Caco-2 (cell line): ENCODE measurements at regions not wholly inside any gene's neighbourhood (a gene's known extent, or its start where the extent isn't known, plus 50 kb on each side); places are given as distances from the start of the nearest gene placed in this dataset.

Source experiments
- BruUV-seq: library from RNA; stranded (reverse); fragments of 400-500 nt; replicated peaks from 2 replicates; lab custom pipeline; 2021; lab: Mats Ljungman, UMichigan
- CTCF ChIA-PET: fragments of 300-600 bp; sonication (Branson Sonifier 250); formaldehyde crosslinking; loops from one replicate; lab custom pipeline; 2022; ENCODE audit warnings: antibody characterized with exemption; lab: Charles Lee
- POLR2A ChIA-PET: fragments of 300-600 bp; sonication (Branson Sonifier 250); formaldehyde crosslinking; loops from one replicate; lab custom pipeline; 2022; ENCODE audit warnings: antibody characterized with exemption; lab: Charles Lee
- DNase-seq, 2 experiments: peaks; one replicate each; pipeline versions ENCODE4 v3.0.0 to v3.0.0-alpha.2; 2020 to 2022
- H3K27me3 ChIP-seq: replicated peaks from 2 replicates; pipeline ENCODE4 v1.6.0; 2011; ENCODE audit warnings: low read length; ENCODE audit not compliant: control insufficient read depth, insufficient read depth
- H3K36me3 ChIP-seq: 2 replicates; pipeline ENCODE4 v1.5.1; 2011; ENCODE audit warnings: low read length; ENCODE audit not compliant: control insufficient read depth, insufficient read depth
- H3K4me1 ChIP-seq: fragments of 250-450 bp; sonication (Bioruptor Pico); 2 replicates; pipeline ENCODE4 v1.5.1; 2020; ENCODE audit warnings: mild to moderate bottlenecking
- H3K4me3 ChIP-seq: 2 replicates; pipeline ENCODE4 v1.5.1; 2011; ENCODE audit warnings: low read depth, mild to moderate bottlenecking, control low read depth, low read length
- H3K9me3 ChIP-seq: fragments of 250-450 bp; sonication (Bioruptor Pico); 2 replicates; pipeline ENCODE4 v1.5.1; 2020; ENCODE audit warnings: mild to moderate bottlenecking, moderate library complexity
- H3K27ac Mint-ChIP-seq: one replicate; pipeline ENCODE4 v1.8.0; 2022; ENCODE audit warnings: mixed read lengths; ENCODE audit not compliant: unreplicated experiment
- H3K27me3 Mint-ChIP-seq: one replicate; pipeline ENCODE4 v1.8.0; 2022; ENCODE audit warnings: mixed read lengths; ENCODE audit not compliant: insufficient read depth, unreplicated experiment
- H3K36me3 Mint-ChIP-seq: one replicate; pipeline ENCODE4 v1.8.0; 2022; ENCODE audit warnings: mild to moderate bottlenecking, mixed read lengths; ENCODE audit not compliant: insufficient read depth, unreplicated experiment
- H3K4me1 Mint-ChIP-seq: one replicate; pipeline ENCODE4 v1.8.0; 2022; ENCODE audit warnings: low read depth, mixed read lengths; ENCODE audit not compliant: unreplicated experiment
- H3K4me3 Mint-ChIP-seq: one replicate; pipeline ENCODE4 v1.8.0; 2022; ENCODE audit warnings: mild to moderate bottlenecking, moderate library complexity, mixed read lengths; ENCODE audit not compliant: unreplicated experiment
- H3K9me3 Mint-ChIP-seq: one replicate; pipeline ENCODE4 v1.8.0; 2022; ENCODE audit warnings: mixed read lengths; ENCODE audit not compliant: unreplicated experiment
- intact Hi-C: fragments of 100-400 bp; cut with micrococcal nuclease; formaldehyde crosslinking; loops from one replicate; pipeline ENCODE4 v1.10.0; 2022; ENCODE audit not compliant: unreplicated experiment
- TF ChIP-seq, protein P1 (sequence below), 2 experiments: fragments of 200-600 bp in 1 of 2; IDR thresholded peaks; 1 replicate in 1 of 2; 2 replicates in 1 of 2; pipeline versions ENCODE4 v1.5.1 to v1.8.0; 2011 to 2022; ENCODE audit warnings: antibody characterized with exemption in 1 of 2, control low read depth in 1 of 2, inconsistent platforms in 1 of 2, low read depth in 1 of 2, low read length in 1 of 2, mild to moderate bottlenecking in 1 of 2, moderate library complexity in 1 of 2; ENCODE audit not compliant: insufficient read depth in 1 of 2, severe bottlenecking in 1 of 2, unreplicated experiment in 1 of 2

DNA sequence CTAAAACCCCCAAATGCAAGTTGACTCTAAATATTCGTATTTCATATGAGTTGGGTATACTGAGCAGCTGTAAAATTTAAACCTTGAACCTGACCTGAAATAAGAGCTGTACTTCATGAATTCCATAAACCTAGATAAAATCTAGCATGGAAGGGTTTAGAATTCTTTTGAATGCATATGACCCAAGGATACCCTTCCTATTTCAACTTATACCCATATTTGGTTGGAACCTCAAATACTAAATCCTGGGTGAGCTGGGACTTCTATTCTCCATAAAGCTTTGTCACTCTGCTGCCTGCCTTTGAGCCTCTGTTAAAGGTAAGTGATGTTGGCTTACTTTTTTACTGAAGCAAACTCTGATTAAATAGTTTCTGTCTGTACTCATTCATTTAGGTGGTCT lies 994.6 kb downstream of the SUCLG1 start:
- ChIA-PET CTCF (no interaction called here), POLR2A (interaction anchor here (0.6 kb wide), 1 partner anchor 20 kb away, joined by 3 read pairs; no protein-coding TSS in a partner anchor)
- no peak overlapping the region for H3K4me3 Mint-ChIP-seq
- Histone ChIP-seq H3K27me3 (no peaks in the 10 kb centered on the region), H3K36me3 (no peaks in the 10 kb centered on the region), H3K4me3 (no peak overlapping the region), H3K4me1 (no peaks in the 10 kb centered on the region), H3K9me3 (no peaks in the 10 kb centered on the region)
- no peaks in the 10 kb centered on the region for H3K4me1 Mint-ChIP-seq
- TF ChIP-seq, protein P1, sequence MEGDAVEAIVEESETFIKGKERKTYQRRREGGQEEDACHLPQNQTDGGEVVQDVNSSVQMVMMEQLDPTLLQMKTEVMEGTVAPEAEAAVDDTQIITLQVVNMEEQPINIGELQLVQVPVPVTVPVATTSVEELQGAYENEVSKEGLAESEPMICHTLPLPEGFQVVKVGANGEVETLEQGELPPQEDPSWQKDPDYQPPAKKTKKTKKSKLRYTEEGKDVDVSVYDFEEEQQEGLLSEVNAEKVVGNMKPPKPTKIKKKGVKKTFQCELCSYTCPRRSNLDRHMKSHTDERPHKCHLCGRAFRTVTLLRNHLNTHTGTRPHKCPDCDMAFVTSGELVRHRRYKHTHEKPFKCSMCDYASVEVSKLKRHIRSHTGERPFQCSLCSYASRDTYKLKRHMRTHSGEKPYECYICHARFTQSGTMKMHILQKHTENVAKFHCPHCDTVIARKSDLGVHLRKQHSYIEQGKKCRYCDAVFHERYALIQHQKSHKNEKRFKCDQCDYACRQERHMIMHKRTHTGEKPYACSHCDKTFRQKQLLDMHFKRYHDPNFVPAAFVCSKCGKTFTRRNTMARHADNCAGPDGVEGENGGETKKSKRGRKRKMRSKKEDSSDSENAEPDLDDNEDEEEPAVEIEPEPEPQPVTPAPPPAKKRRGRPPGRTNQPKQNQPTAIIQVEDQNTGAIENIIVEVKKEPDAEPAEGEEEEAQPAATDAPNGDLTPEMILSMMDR (IDR thresholded peaks at IDR 0.05; ENCODE audit: insufficient read depth in 1 of 2, low read depth in 1 of 2, low read length in 1 of 2, severe bottlenecking in 1 of 2, unreplicated experiment in 1 of 2): no peak
- H3K27ac Mint-ChIP-seq: no peak overlapping the region
- H3K36me3 Mint-ChIP-seq: no peaks in the 10 kb centered on the region
- intact Hi-C loops: no loop called here
- DNase-seq: no peak
- peaks cover 4% of the 10 kb centered on the region for H3K27me3 Mint-ChIP-seq
- BruUV-seq: no TSS peak
- H3K9me3 Mint-ChIP-seq: no peaks in the 10 kb centered on the region

DNA sequence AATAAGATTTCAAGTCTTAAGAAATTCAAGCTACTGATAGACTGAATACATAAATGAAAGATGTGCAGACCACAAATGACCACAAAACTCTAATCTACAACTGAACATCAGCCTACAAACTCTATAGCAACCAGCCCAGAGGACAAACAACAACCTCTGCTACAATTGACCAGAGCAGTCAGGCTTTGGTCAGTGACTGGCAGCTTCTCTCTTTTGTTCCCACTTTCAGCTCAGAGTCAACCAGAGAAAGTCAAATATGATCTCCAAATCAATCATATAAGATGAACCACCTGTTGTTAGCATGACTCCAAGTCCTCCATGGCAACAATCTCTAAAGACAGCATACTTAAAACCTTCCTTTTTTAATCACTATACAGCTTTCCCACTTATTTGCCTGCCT lies 996.2 kb downstream of the SUCLG1 start:
- H3K36me3 ChIP-seq: no peaks in the 10 kb centered on the region
- no peak overlapping the region for H3K4me3 Mint-ChIP-seq
- ChIA-PET POLR2A (no interaction called here), CTCF (no interaction called here)
- intact Hi-C loops: no loop called here
- H3K9me3 ChIP-seq: no peaks in the 10 kb centered on the region
- no peaks in the 10 kb centered on the region for H3K4me1 ChIP-seq
- no TSS peak for BruUV-seq
- peaks cover 7% of the 10 kb centered on the region for H3K27me3 Mint-ChIP-seq
- no peaks in the 10 kb centered on the region for H3K9me3 Mint-ChIP-seq
- no peaks in the 10 kb centered on the region for H3K36me3 Mint-ChIP-seq
- TF ChIP-seq, protein P1 (IDR thresholded peaks at IDR 0.05; ENCODE audit: insufficient read depth in 1 of 2, low read depth in 1 of 2, low read length in 1 of 2, severe bottlenecking in 1 of 2, unreplicated experiment in 1 of 2): no peak
- H3K4me1 Mint-ChIP-seq: no peaks in the 10 kb centered on the region
- H3K4me3 ChIP-seq: no peak overlapping the region
- no peak overlapping the region for H3K27ac Mint-ChIP-seq
- no peaks in the 10 kb centered on the region for H3K27me3 ChIP-seq
- no peak for DNase-seq

DNA sequence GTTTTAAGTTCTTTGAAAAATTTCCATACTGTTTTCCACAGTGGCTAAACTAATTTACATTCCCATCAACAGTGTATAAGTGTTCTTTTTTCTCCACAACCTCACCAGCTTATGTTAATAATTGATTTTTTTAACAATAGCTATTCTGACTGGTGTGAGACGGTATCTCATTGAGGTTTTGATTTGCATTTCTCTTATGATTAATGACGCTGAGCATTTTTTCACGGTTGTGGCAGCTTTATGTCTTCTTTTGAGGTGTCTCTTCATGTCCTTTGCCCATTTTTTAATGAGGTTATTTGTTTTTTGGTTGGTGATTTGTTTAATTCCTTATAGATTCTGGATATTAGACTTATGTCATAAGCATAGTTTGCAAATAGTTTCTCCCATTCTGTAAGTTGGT lies 997.9 kb downstream of the SUCLG1 start:
- ChIA-PET POLR2A (no interaction called here), CTCF (no interaction called here)
- H3K9me3 ChIP-seq: no peaks in the 10 kb centered on the region
- no TSS peak for BruUV-seq
- TF ChIP-seq, protein P1 (IDR thresholded peaks at IDR 0.05; ENCODE audit: insufficient read depth in 1 of 2, low read depth in 1 of 2, low read length in 1 of 2, severe bottlenecking in 1 of 2, unreplicated experiment in 1 of 2): no peak
- no peak overlapping the region for H3K27ac Mint-ChIP-seq
- H3K36me3 ChIP-seq: no peaks in the 10 kb centered on the region
- H3K4me3 ChIP-seq: no peak overlapping the region
- DNase-seq: no peak
- H3K4me1 Mint-ChIP-seq: no peaks in the 10 kb centered on the region
- H3K4me1 ChIP-seq: no peaks in the 10 kb centered on the region
- H3K27me3 Mint-ChIP-seq: peaks cover 4% of the 10 kb centered on the region
- intact Hi-C loops: no loop called here
- H3K4me3 Mint-ChIP-seq: no peak overlapping the region
- no peaks in the 10 kb centered on the region for H3K27me3 ChIP-seq
- no peaks in the 10 kb centered on the region for H3K9me3 Mint-ChIP-seq
- H3K36me3 Mint-ChIP-seq: no peaks in the 10 kb centered on the region
